ENCODE measurements at regions not wholly inside any gene's neighbourhood (a gene's known extent, or its start where the extent isn't known, plus 50 kb on each side); places are given as distances from the start of the nearest gene placed in this dataset.

DNA sequence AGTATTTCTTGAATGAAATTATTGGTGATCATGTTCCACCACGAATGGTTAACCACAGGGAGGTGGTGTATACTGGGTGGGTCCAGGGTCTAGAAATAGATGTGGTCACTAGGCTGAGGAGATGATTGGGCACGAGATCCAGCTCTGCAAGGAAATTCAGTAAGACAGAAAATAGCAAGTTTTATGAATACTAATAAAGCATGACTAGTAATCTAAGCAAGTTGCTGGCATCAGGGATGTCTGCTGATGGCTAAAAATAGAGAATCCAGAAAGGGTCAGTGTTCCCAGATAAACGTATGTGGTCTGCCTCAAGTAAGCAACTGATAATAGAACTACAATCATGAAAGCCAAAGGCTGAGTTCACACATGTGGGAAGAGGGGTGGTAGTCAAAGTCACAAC, 108.3 kb upstream of the FRMD4B start:
- TF ChIP-seq, protein P1, sequence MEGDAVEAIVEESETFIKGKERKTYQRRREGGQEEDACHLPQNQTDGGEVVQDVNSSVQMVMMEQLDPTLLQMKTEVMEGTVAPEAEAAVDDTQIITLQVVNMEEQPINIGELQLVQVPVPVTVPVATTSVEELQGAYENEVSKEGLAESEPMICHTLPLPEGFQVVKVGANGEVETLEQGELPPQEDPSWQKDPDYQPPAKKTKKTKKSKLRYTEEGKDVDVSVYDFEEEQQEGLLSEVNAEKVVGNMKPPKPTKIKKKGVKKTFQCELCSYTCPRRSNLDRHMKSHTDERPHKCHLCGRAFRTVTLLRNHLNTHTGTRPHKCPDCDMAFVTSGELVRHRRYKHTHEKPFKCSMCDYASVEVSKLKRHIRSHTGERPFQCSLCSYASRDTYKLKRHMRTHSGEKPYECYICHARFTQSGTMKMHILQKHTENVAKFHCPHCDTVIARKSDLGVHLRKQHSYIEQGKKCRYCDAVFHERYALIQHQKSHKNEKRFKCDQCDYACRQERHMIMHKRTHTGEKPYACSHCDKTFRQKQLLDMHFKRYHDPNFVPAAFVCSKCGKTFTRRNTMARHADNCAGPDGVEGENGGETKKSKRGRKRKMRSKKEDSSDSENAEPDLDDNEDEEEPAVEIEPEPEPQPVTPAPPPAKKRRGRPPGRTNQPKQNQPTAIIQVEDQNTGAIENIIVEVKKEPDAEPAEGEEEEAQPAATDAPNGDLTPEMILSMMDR (conservative IDR thresholded peaks at IDR 0.05; ENCODE audit: control insufficient read depth, insufficient read depth, low read depth, low read length), result no peak
- no peak overlapping the region for H3K4me3 ChIP-seq (ENCODE audit: control insufficient read depth, low read depth, low read length)
- no peak for DNase-seq (ENCODE audit: low read depth)

- no peak overlapping the region for H3K4me3 ChIP-seq (ENCODE audit: control insufficient read depth, low read depth, low read length)
- no peak for DNase-seq (ENCODE audit: low read depth)
- TF ChIP-seq, protein P1 (conservative IDR thresholded peaks at IDR 0.05; ENCODE audit: control insufficient read depth, insufficient read depth, low read depth, low read length), result no peak
Observed at GRCh38 chr3:69493157-69493556, 107.3 kb upstream of the FRMD4B start.

GRCh38 chr3:69491975-69492374, 106.1 kb upstream of the FRMD4B start:
- DNase-seq (ENCODE audit: low read depth), result no peak
- no peak overlapping the region for H3K4me3 ChIP-seq (ENCODE audit: control insufficient read depth, low read depth, low read length)
- TF ChIP-seq, protein P1 (conservative IDR thresholded peaks at IDR 0.05; ENCODE audit: control insufficient read depth, insufficient read depth, low read depth, low read length), result no peak

GRCh38 chr3:69490971-69491370, 105.1 kb upstream of the FRMD4B start:
- TF ChIP-seq, protein P1 (conservative IDR thresholded peaks at IDR 0.05; ENCODE audit: control insufficient read depth, insufficient read depth, low read depth, low read length), result no peak
- no peak overlapping the region for H3K4me3 ChIP-seq (ENCODE audit: control insufficient read depth, low read depth, low read length)
- no peak for DNase-seq (ENCODE audit: low read depth)

DNA sequence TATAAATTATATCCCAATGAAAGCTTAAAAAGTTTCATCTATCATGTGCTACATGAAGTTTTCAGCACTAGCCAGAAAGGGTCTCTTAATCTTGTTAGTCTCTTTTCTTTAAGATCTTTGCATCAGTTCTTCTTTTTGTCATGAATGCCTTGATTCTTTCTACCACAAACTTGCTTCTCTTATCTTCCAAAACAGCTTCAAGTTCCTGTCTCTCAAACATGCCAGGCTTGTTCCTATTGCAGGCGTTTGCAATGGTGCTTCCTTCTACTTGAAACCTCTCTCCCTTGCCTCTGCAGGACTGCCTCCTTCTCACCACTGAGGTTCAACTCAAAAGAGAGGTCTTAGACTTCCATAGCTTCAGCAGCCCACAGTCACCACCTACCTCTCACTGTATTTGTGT, 104.3 kb upstream of the FRMD4B start:
- DNase-seq (ENCODE audit: low read depth), result no peak
- TF ChIP-seq, protein P1 (conservative IDR thresholded peaks at IDR 0.05; ENCODE audit: control insufficient read depth, insufficient read depth, low read depth, low read length), result no peak
- no peak overlapping the region for H3K4me3 ChIP-seq (ENCODE audit: control insufficient read depth, low read depth, low read length)

DNA sequence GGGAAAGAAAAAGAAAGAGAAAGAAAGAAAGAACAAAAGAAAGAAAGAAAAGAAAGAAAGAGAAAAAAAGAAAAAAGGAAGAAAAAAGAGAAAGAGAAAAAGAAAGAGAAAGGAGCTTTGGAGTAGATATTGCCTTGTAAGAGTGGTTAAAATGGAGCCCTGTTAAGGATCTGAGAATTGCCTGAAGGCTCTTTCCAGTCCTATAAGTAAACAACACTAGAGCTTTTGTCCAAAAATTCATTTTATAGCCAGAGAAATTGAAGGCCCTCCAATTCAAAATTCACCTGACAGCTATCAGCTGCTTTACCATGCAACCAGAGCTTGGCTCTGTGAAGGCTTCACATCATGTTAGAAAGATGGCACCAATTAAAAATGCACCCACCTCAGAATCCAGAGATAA, 102.1 kb upstream of the FRMD4B start:
- TF ChIP-seq, protein P1 (conservative IDR thresholded peaks at IDR 0.05; ENCODE audit: control insufficient read depth, insufficient read depth, low read depth, low read length), result no peak
- DNase-seq (ENCODE audit: low read depth), result no peak
- no peak overlapping the region for H3K4me3 ChIP-seq (ENCODE audit: control insufficient read depth, low read depth, low read length)

DNA sequence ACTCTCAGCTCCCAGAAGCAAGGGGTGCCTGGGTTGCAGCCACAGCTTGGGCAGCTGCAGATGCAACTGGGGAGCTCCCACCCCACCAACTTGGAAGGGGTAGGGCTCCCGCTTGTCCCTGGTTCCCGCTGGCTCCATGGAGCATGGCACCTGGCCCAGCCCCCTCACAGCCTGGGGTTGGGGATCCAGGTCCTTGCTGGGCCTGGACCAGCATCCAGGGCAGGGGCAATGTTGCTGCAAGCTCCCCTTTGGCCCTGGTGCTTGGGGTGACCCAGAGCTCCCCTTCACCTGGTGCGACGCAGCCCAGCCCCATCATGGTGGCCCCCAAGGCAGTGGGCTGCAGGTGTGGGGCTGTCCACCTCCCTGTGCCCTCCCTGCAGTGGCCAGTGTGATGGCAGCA, 99.6 kb upstream of the FRMD4B start:
- TF ChIP-seq, protein P1 (conservative IDR thresholded peaks at IDR 0.05; ENCODE audit: control insufficient read depth, insufficient read depth, low read depth, low read length), result no peak
- no peak overlapping the region for H3K4me3 ChIP-seq (ENCODE audit: control insufficient read depth, low read depth, low read length)
- DNase-seq (ENCODE audit: low read depth), result no peak
